ENCODE measurements at regions not wholly inside any gene's neighbourhood (a gene's known extent, or its start where the extent isn't known, plus 50 kb on each side); places are given as distances from the start of the nearest gene placed in this dataset.
"Not testable (repeated sequence)": the region's sequence is repeated elsewhere in the genome, so short reads cannot be mapped to it uniquely, and the experiment has no call there.

DNA sequence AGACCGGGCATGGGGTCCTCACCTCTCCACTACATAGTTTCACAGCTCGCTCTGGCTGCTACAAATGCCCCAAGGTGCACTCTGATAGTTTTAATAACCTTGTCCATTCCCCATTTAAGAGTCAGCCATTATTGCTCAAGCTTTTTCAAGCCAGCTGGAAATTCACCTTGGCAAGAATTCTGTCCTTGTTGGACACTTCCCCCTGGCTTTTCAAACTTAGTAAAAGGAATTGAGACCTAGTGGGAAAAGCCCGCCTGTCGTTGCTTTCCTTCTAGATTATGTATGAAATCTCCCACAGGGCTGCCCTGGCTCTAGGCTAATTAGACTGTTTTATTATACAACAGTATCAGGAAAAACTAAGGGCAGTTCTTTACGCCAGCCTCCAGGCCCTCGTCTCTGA, 293.7 kb upstream of the GADL1 start:
- peak; percentile 1 for DNase-seq

- DNase-seq: no peak
Measured at GRCh38 chr3:31189330-31189729, 294.9 kb upstream of the GADL1 start.

DNA sequence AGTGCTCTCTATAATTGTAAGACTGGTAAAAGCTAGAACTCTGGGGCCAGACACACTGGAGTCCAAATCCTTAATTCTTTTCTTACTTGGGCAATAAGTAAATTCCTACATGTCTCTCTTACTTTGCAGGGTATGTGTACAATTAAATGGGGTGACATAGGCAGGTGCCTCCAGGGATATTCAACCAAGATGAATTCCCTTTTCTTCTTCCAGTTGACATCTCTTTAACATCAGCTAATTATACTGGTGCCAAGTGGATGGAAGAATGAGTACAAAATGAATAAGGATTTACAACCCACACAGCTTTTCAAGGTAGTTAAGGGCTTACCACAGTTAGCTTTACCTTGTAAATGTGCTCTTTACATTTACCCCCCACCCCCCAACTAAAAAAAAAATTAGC, 295.5 kb upstream of the GADL1 start:
- no peak for DNase-seq

- DNase-seq: no peak
Measured at GRCh38 chr3:31191354-31191753, 296.9 kb upstream of the GADL1 start.

DNA sequence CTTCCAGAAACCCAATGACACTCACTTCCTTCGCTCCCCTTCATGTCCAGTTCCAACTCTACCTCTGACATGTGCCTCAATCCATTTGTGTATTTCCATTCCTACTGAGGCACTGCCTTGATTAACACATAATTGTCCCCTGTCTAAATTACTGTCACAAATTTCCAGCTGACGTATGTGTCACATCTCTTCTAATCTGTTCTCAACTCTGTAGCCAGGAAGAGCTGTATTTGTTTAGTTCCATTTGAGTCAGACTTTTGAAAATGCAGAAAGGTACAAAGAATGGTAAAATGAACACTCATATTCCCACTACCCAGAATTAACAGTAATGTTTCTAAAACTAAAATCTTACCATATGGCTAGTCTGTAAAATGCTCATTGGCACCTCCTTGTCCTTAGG, 299.0 kb upstream of the GADL1 start:
- no peak for DNase-seq

DNA sequence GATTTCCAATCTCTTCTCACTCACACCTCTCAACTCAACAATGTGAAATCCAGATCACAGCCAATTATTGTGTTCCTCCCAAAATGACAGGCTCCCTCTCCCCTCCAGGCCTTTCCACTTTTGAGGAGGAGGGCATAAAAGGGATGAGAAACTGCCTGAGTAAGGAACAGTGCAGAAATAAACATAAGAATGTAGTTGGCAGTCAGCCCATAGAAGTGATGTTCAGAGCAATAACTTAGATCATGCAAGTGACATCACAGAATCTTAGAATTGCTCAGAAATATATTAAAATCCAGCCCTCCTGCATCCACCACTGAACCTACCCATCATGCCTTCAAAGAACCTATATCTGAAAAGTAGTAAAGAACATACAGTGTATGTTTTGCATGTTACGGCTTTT, 299.4 kb upstream of the GADL1 start:
- DNase-seq: no peak

- no peak for DNase-seq
Measured at GRCh38 chr3:31196261-31196660, 301.8 kb upstream of the GADL1 start.

DNA sequence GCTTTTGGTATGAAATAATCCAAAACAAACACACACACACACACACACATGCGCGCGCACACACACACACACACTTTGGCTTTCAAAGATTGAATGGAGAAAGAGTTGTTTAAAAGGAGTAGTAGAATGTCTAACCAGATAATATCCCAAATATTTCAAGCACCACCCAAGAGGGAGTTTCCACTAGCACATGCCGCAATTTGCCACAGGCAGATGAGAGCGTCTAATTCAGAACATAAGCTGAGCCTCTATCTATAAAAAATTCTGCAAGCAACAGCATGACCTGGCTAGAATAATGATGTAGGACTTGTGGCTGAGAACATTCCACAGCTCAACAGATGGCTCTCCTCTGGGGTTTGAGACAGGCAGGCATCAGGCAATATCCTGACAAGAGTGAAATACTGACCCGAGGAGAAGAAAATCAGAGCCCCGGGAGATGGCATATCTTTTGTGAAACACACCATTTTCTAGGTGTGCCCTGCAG, 302.5 kb upstream of the GADL1 start:
- DNase-seq: no peak

DNA sequence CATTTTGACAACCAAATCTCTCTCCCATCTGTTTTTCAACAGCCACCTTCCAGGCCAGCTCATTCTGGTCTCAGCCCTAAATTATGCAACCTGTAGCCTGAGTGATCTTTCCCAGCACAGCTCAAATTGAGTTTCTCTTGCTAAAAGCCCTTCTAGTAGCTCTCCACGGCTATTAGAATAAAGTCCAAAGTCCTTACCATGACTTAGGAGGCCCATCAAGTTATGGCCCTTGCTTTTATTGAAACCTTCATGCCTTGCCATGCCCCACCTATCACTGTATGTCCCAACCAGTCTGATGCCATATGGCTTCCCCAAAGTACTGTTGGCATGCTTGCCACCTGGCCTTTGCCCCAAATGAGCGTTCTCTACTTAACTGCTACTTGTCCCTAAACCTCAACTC, 303.5 kb upstream of the GADL1 start:
- DNase-seq: no peak

DNA sequence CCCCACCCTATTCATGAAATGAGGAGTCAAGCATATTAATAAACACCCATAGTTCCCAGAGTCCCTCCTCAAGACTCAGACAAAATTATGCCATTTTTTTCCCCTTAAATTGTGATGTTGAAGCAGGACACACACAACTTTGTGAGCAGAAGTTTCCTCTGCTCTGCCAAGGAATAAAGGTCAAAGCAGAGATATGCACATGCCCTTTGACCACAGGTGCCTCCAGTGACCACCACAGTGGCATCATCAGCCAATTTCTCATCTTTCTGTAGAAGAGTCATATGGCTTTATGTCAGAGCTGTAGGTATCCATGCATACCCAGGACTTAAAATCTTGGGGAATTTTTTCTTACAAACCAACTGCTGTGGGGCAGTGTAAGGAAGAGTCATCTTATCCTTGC, 304.4 kb upstream of the GADL1 start:
- no peak for DNase-seq

DNA sequence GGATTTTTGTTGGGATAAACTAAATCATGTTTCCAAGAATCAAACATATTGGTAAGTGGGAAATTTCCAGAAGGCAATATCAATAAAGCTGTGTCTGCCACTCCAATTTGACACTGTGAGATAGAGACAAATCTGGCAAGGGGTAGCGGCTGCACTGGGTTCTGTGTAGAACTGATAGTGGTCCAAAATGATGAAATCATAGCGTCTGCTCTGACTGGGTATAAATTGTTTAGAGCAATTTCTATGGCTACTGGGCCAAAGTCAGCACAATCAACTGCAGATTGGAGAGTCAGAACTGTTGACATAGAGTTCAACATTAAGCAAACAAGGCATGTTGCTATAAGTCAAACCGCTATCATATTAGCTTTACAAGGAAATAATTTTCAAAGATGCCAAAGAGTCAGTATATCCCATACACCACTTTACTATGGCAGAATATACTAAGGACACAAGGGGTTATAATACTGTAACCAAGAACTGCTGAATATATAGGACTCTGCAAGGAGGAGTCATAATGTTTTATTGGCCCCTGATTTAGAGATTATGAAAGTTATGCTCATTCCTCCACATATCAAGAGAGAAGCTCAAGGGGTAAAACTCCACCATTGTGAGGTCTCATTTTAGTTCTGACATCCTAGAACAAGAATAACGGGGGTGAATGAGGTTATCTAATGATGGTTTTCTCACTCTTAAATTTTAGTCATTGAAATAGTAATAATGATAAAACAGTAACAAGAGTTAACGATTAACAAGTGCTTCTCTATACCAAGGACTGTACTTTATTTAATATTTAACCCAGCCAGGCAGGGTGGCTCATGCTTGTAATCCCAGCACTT, 309.7 kb upstream of the GADL1 start:
- DNase-seq: no peak

DNA sequence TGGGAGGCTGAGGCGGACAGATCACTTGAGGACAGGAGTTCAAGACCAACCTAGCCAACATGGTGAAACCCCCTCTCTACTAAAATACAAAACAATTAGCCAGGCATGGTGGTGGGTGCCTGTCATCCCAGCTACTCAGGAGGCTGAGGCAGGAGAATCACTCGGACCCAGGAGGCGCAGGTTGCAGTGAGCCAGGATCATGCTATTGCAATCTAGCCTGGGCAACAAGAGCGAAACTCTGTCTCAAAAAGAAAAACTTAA, 310.3 kb upstream of the GADL1 start:
- not testable (repeated sequence) for DNase-seq

DNA sequence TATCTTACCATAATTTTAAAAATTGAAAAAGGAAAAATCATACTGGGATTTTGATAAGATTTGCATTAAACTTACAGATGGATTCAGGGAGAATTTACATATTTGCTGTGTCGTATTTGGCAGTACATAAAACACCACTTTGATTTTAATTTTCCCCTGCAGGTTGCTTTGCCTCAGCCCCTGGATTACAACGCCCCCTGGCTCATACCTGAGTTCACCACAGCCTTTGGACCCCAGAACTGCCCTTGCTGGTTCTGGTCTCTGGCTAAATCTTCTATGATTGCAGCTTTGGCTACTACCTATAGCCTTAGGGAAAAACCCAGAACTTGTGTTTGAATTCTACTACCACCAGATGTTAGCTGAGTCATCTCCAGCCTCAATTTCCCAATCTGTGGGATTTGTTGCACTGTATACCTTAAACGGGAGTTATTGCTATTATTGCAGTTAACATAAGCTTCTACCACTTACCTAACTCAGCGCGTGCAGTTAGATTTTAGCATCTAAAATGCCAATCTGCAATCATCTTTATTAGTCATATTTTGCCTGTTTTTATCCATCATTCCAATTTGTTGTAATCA, 315.7 kb upstream of the GADL1 start:
- DNase-seq: no peak

DNA sequence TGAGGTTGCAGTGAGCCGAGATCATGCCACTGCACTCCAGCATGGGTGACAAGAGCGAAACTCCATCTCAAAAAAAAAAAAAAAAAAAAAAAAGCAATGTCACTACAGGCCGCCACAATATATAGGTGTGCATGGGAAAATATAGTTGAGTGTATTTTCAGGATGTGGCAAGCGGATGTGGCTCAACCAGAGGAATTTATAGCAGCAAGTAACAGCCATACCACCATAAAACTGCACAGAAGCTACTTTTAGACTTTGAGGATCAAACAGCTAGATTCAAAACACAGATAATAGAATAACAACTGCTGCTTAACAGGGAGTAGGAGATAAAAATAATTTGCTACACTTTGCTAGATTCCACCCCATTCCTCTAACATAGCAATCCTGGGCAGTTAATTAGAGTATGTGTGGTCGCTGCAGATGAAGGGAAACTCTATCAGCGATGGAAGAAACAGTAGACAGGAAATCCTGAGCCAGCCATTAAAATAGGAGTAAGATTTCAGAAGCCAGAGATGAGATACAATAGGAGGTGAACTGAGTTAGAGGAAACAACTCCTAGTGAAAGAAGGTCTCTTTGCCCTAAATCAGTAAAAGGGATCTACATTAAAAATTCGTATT, 318.7 kb upstream of the STT3B start:
- DNase-seq: no peak

GRCh38 chr3:31218082-31218481, 314.6 kb upstream of the STT3B start:
- DNase-seq: no peak

DNA sequence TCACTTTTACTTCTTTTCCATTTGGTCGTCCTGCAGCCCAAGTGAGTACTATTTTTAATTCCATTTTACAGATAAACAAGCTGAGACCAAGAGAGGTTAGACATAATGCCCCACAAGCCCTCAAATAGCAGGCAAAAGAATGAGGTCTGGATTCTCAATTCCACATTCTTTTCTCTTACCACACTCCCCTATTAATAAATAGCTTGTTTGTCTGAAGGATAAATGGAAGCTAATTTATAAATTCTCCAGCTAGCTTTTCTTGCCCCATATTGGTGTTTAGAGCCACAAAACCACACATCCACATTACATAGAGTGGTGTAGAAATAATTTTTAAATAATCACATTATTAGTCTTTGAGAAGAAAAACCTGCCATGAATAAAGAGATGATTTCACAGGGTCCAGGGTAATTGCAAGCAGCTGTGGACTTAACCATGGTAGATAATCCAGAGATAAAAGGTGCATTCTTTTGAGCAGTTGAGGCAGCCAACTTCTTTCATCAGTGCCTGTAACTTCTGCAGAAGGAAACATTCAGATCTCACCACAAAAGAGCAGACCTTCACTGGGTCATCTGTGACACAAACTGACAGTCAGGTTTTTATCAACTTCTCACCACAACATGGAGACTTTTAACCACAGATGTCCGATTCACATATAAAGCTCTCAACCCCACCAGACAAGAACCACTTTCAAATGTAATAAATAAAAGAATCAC, 313.4 kb upstream of the STT3B start:
- DNase-seq: no peak

- DNase-seq: no peak
Measured at GRCh38 chr3:31220431-31220830, 312.3 kb upstream of the STT3B start.

DNA sequence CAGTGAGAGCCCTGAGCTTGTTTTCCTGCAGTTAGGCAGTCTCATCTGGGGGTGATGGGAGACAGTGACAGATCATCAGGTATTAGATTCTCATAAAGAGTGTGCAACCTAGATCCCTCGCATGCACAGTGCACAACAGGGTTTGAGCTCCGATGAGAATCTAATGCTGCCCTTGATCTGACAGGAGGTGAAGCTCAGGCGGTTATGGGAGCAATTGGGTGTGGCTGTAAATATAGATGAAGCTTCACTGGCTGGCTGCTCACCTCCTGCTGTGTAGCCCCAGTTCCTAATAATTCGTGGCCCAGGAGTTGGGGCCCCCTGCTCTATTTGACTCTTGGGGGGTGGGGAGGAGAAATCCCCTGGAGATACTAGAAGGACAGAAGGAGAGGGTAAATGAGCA, 309.4 kb upstream of the STT3B start:
- no peak for DNase-seq

DNA sequence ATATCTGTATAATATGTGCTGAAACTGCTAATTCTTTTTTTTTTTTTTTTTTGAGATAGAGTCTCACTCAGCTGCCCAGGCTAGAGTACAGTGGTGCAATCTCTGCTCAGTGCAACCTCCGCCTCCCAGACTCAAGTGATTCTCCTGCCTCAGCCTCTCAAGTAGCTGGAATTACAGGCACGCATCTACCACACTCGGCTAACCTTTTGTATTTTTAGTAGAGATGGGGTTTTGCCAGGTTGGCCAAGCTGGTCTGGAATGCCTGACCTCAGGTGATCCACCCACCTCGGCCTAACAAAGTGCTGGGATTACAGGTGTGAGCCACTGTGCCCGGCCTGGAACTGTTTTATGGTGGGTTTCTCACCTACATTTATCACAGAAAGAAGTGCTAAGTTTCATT, 307.8 kb upstream of the STT3B start:
- no peak for DNase-seq

DNA sequence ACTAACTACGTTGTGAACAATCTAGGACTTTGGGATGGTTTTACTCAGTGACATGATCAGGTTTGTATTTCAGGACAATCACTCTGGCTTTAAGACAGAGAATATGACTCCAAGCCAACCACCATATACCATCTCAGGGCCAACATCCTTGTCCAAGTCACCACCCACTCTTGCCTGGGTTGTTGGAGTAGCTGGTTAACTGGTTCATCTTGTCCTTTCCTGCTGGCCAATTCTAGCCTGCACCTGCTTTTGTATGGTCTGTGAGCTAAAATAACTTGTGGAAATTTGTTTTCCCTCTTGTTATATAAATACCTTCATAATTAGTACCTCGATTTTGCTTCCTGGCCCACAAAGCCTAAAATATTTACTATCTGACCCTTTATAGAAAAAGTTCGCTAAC, 306.8 kb upstream of the STT3B start:
- DNase-seq: no peak

DNA sequence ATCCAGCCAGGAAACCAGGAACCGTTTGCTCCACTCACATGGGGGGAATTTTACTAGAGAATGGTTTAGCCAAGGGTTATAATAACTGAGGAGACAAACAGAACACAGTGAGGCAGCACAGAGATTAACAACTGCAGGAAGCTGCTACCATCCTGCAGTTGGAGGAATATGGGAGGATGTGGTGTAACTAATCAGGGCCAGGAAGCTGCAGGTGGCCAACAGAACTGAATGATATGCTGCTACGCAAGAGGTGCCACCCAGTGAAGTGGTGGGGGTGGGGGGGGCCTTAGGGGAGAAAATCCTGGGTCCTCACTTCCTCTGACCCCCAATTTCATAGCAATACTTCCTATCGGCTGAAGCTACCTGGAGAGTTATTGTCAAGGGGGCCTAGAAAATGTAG, 306.4 kb upstream of the STT3B start:
- no peak for DNase-seq

DNA sequence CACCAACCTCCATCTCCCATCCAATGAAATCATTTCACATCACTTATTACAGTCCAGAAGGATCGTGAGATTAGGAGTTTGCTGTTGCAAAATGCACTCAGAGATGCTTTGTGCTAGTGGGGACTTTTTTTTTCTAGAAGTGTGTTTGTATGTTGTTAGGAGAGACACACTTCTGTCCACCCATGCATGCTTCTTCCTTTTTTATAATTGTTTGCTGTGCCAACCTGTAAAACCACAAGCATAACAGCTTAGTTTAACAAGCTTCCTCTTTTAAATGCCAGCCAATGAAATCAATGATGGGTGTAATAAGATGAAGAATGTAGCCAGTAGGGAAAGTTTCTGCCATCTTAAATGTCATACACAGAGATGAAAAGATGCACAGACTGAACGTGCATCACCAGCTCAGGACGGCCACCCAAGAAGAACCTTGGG, 305.6 kb upstream of the STT3B start:
- DNase-seq: no peak

DNA sequence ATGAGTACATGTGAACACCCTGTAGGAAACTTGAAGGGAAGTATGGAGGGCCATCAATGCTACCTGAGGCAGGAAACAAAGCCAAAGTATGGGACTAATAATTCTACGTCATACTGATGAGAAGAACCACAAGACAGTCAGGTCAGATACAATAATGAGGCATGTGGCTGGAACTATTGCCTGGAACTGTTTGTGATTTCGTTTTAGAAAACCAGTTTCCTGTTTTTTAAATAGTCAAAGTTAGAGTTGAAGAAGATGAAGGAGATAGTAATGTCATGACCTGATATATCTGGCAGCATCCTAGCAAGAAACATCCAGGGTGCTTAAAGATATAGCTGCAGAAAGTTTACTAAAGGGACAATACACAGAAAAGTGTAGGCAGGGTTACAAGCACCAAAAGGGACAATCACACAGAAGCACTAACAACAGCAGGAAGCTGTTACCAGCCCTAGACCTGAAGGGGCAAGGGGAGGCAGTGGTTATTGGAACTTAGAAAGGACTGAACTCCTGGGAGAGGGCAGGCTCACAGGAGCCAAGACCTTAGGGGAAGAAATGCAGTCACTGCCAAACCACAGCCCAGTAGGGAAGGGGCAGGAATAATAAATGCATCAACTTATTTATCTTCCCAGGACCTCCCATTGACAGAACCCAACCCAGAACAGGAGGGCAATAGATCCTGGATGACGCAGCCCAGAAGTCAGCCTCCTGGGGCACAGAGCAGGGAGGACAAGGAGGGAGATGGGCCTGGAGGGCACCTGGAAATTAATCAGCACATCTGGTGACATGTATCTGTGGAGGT, 302.1 kb upstream of the STT3B start:
- DNase-seq: no peak
